Neural progenitor cell (in vitro differentiated cells): ENCODE measurements at regions not wholly inside any gene's neighbourhood (a gene's known extent, or its start where the extent isn't known, plus 50 kb on each side); places are given as distances from the start of the nearest gene placed in this dataset.

Experiments used
- CTCF ChIP-seq: fragments of 200-600 bp; sonication (generic); IDR thresholded peaks from 2 replicates; pipeline ENCODE4 v1.5.1; 2017; ENCODE audit warnings: antibody characterized with exemption, mild to moderate bottlenecking
- EZH2phosphoT487 ChIP-seq: fragments of 200-600 bp; sonication (generic); IDR thresholded peaks from 2 replicates; pipeline ENCODE4 v1.6.1; 2017; ENCODE audit warnings: antibody characterized with exemption

GRCh38 chr4:10951306-10951705 lies 266.7 kb upstream of the CLNK start:
- TF ChIP-seq CTCF (no peak), EZH2phosphoT487 (no peak)
